H1 (cell line): ENCODE measurements at regions not wholly inside any gene's neighbourhood (a gene's known extent, or its start where the extent isn't known, plus 50 kb on each side); places are given as distances from the start of the nearest gene placed in this dataset.

Experiments
- CEBPB ChIP-seq: IDR thresholded peaks from 2 replicates; pipeline ENCODE4 v1.6.1; 2012; ENCODE audit warnings: low read depth, low read length
- CTCF ChIP-seq, 3 experiments: IDR thresholded peaks; 1 replicate in 2 of 3; 2 replicates in 1 of 3; pipeline versions ENCODE4 v1.5.1 to v1.6.1; 2011; ENCODE audit warnings: low read length in 3 of 3, mild to moderate bottlenecking in 3 of 3, inconsistent platforms in 2 of 3, low read depth in 1 of 3, moderate library complexity in 1 of 3; ENCODE audit not compliant: insufficient read depth in 1 of 3; ENCODE audit errors: control extremely low read depth in 1 of 3
- EZH2 ChIP-seq: fragments of 200-600 bp; sonication (generic); IDR thresholded peaks from 2 replicates; pipeline ENCODE4 v1.7.1; 2012; ENCODE audit warnings: low read depth, mild to moderate bottlenecking, moderate library complexity, low read length, inconsistent platforms; ENCODE audit not compliant: severe bottlenecking
- GABPA ChIP-seq: IDR thresholded peaks from 2 replicates; pipeline ENCODE4 v1.6.1; 2011; ENCODE audit warnings: mild to moderate bottlenecking, low read length, moderate library complexity, borderline replicate concordance; ENCODE audit not compliant: insufficient read depth
- JUND ChIP-seq: IDR thresholded peaks from 2 replicates; pipeline ENCODE4 v1.6.1; 2011; ENCODE audit warnings: mild to moderate bottlenecking, improper control_type of control experiment, low read length
- MAX ChIP-seq: IDR thresholded peaks from 2 replicates; pipeline ENCODE4 v1.6.1; 2012; ENCODE audit warnings: inconsistent platforms
- POLR2A ChIP-seq, 2 experiments: IDR thresholded peaks; 1 replicate in 1 of 2; 2 replicates in 1 of 2; pipeline ENCODE4 v1.6.1; 2011; ENCODE audit warnings: low read depth in 2 of 2, low read length in 2 of 2, mild to moderate bottlenecking in 2 of 2; ENCODE audit errors: control extremely low read depth in 1 of 2
- TAF1 ChIP-seq: IDR thresholded peaks from 2 replicates; pipeline ENCODE4 v1.6.1; 2011; ENCODE audit warnings: mild to moderate bottlenecking, low read depth, low read length
- TEAD4 ChIP-seq: IDR thresholded peaks from 2 replicates; pipeline ENCODE4 v1.6.1; 2012; ENCODE audit warnings: low read depth, low read length, inconsistent platforms, mixed read lengths
- USF2 ChIP-seq: IDR thresholded peaks from 2 replicates; pipeline ENCODE4 v1.6.1; 2011; ENCODE audit warnings: low read length, improper control_type of control experiment
- YY1 ChIP-seq: IDR thresholded peaks from 2 replicates; pipeline ENCODE4 v1.6.1; 2011; ENCODE audit warnings: low read depth, mild to moderate bottlenecking, low read length

- TF ChIP-seq MAX (no peak), CTCF (IDR thresholded peaks at IDR 0.05; ENCODE audit: control extremely low read depth in 1 of 3, insufficient read depth in 1 of 3, low read depth in 1 of 3, low read length in 3 of 3) (no peak), TEAD4 (no peak), POLR2A (IDR thresholded peaks at IDR 0.05; ENCODE audit: control extremely low read depth in 1 of 2, low read depth in 2 of 2, low read length in 2 of 2) (no peak), USF2 (no peak), YY1 (no peak), GABPA (no peak), CEBPB (no peak), EZH2 (no peak), TAF1 (no peak), JUND (no peak)
These were observed 1021.5 kb downstream of the PCDH9 start for GRCh38 chr13:66208589-66208988.
